ENCODE measurements at regions not wholly inside any gene's neighbourhood (a gene's known extent, or its start where the extent isn't known, plus 50 kb on each side); places are given as distances from the start of the nearest gene placed in this dataset.

DNA sequence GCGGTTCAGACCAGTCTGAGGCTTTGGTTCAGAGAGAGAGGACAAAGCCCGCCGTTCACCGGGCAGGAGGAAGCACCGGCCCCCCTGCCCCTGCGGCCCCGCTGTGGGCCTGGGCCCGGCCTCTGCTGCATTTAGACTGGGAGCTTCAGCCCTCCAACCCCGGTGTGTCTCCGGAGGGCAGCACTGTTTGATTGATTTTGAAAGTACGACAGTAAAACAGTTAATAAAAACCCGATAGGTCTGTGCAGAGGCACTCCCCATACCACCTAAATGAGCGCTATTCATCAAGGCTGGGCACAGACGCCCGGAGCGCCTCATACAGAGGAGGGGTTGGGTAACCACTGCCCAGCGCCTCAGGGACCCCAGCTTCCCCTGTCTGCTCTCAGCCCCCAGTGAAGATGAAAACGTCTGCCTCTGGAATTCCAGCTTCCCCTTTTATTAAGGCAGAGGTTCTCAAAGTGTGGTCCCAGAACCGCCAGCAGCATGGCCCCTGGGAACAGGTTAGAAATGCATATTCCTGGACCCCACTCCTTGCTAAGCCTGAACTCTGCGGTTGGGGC lies 256.7 kb upstream of the TLE3 start:
- H3K79me2 ChIP-seq, result no peaks in the 10 kb centered on the region
- no peaks in the 10 kb centered on the region for H3K4me1 ChIP-seq
- H2AFZ ChIP-seq, result no peak overlapping the region
- H3K27ac ChIP-seq, result no peak overlapping the region
- H3K4me2 ChIP-seq (ENCODE audit: low read length), result no peak overlapping the region
- H3K4me3 ChIP-seq (ENCODE audit: low read depth, low read length), result no peak overlapping the region
- no peak for TF ChIP-seq CTCF (IDR thresholded peaks at IDR 0.05)
- H3K36me3 ChIP-seq (ENCODE audit: control insufficient read depth, insufficient read depth, low read length), result no peaks in the 10 kb centered on the region
- H3K27me3 ChIP-seq (ENCODE audit: control insufficient read depth, insufficient read depth, low read length), result no peaks in the 10 kb centered on the region
- no peak overlapping the region for H3K9ac ChIP-seq
- H3K9me3 ChIP-seq (ENCODE audit: control insufficient read depth, low read length), result no peaks in the 10 kb centered on the region

GRCh38 chr15:70353606-70354345 lies 256.1 kb upstream of the TLE3 start:
- Histone ChIP-seq H3K4me1 (no peaks in the 10 kb centered on the region), H3K79me2 (no peaks in the 10 kb centered on the region), H2AFZ (no peak overlapping the region), H3K27ac (no peak overlapping the region), H3K4me2 (ENCODE audit: low read length) (no peak overlapping the region), H3K9ac (no peak overlapping the region), H3K9me3 (ENCODE audit: control insufficient read depth, low read length) (no peaks in the 10 kb centered on the region), H3K36me3 (ENCODE audit: control insufficient read depth, insufficient read depth, low read length) (no peaks in the 10 kb centered on the region), H3K27me3 (ENCODE audit: control insufficient read depth, insufficient read depth, low read length) (no peaks in the 10 kb centered on the region), H3K4me3 (ENCODE audit: low read depth, low read length) (no peak overlapping the region)
- TF ChIP-seq CTCF (IDR thresholded peaks at IDR 0.05), result no peak

GRCh38 chr15:70351941-70352774 lies 254.4 kb upstream of the TLE3 start:
- no peaks in the 10 kb centered on the region for H3K27me3 ChIP-seq (ENCODE audit: control insufficient read depth, insufficient read depth, low read length)
- H3K36me3 ChIP-seq (ENCODE audit: control insufficient read depth, insufficient read depth, low read length), result no peaks in the 10 kb centered on the region
- no peaks in the 10 kb centered on the region for H3K9me3 ChIP-seq (ENCODE audit: control insufficient read depth, low read length)
- H3K4me2 ChIP-seq (ENCODE audit: low read length), result no peak overlapping the region
- no peak overlapping the region for H3K9ac ChIP-seq
- no peak for TF ChIP-seq CTCF (IDR thresholded peaks at IDR 0.05)
- H2AFZ ChIP-seq, result no peak overlapping the region
- no peak overlapping the region for H3K4me3 ChIP-seq (ENCODE audit: low read depth, low read length)
- H3K79me2 ChIP-seq, result no peaks in the 10 kb centered on the region
- no peaks in the 10 kb centered on the region for H3K4me1 ChIP-seq
- H3K27ac ChIP-seq, result no peak overlapping the region

DNA sequence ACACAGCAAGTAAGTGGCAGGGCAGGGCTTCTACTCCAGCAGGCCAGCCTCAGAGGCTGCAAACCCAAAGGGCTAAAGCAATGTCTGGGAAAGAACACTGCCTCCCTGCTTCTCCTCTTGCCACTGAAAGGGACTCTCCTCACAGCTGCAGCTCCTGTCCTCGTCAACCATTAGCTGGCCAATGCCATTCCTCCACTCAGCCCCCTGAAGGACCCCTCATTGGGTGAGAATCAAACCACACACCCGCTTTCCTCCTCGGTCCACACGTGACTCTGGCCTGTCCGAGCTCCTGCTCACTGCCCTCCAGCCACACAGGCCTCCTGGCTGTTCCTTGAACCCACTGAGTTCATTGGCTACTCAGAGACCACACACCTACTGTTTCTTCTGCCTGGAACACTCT lies 253.7 kb upstream of the TLE3 start:
- Histone ChIP-seq H3K79me2 (no peaks in the 10 kb centered on the region), H3K4me2 (ENCODE audit: low read length) (no peak overlapping the region)
- TF ChIP-seq CTCF (IDR thresholded peaks at IDR 0.05), result no peak

More for the DNA sequence above, 253.7 kb upstream of the TLE3 start:
- Histone ChIP-seq H3K4me1 (no peaks in the 10 kb centered on the region), H3K9ac (no peak overlapping the region), H3K36me3 (ENCODE audit: control insufficient read depth, insufficient read depth, low read length) (no peaks in the 10 kb centered on the region), H3K4me3 (ENCODE audit: low read depth, low read length) (no peak overlapping the region), H3K27me3 (ENCODE audit: control insufficient read depth, insufficient read depth, low read length) (no peaks in the 10 kb centered on the region), H2AFZ (no peak overlapping the region), H3K9me3 (ENCODE audit: control insufficient read depth, low read length) (no peaks in the 10 kb centered on the region), H3K27ac (no peak overlapping the region)

All from parathyroid adenoma (tissue), 2 donors.